Esophagus muscularis mucosa (tissue), 3 donors: ENCODE measurements at regions not wholly inside any gene's neighbourhood (a gene's known extent, or its start where the extent isn't known, plus 50 kb on each side); places are given as distances from the start of the nearest gene placed in this dataset.

ENCODE experiments used
- POLR2AphosphoS5 ChIP-seq, 2 donors: sonication (generic); formaldehyde crosslinking; IDR thresholded peaks; one replicate each; pipeline ENCODE4 v1.6.1; 2017; ENCODE audit warnings: antibody characterized with exemption in 2 of 2
- TF ChIP-seq, protein P1 (sequence below), 3 experiments: fragments of 200-600 bp in 2 of 3; fragments of 450-650 bp in 1 of 3; sonication (generic) in 2 of 3; IDR thresholded peaks; one replicate each; pipeline ENCODE4 v1.5.1; 2017 to 2019; ENCODE audit warnings: antibody characterized with exemption in 3 of 3, mild to moderate bottlenecking in 2 of 3, moderate library complexity in 1 of 3

DNA sequence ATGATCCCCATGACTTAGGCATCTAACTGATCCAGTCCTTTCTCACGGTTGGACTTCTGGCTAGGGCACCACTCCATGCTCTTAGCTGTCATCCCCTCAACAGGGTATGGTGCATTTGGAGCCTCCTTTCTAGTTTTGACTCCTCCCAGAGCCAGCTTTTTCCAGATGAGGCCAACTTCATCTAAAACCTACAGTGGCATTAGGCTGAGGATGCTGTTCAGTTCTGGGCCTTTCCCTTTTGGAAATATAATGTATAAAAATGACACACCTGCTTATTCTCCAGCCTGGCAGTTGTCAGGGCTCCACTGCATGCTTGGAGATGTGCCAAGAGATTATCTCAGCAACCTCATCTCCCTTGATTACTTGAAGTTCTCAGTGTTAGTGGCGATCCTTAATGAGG is 239.7 kb downstream of the EMP1 start:
- TF ChIP-seq, protein P1, sequence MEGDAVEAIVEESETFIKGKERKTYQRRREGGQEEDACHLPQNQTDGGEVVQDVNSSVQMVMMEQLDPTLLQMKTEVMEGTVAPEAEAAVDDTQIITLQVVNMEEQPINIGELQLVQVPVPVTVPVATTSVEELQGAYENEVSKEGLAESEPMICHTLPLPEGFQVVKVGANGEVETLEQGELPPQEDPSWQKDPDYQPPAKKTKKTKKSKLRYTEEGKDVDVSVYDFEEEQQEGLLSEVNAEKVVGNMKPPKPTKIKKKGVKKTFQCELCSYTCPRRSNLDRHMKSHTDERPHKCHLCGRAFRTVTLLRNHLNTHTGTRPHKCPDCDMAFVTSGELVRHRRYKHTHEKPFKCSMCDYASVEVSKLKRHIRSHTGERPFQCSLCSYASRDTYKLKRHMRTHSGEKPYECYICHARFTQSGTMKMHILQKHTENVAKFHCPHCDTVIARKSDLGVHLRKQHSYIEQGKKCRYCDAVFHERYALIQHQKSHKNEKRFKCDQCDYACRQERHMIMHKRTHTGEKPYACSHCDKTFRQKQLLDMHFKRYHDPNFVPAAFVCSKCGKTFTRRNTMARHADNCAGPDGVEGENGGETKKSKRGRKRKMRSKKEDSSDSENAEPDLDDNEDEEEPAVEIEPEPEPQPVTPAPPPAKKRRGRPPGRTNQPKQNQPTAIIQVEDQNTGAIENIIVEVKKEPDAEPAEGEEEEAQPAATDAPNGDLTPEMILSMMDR (IDR thresholded peaks at IDR 0.05), result no peak
- TF ChIP-seq POLR2AphosphoS5 (IDR thresholded peaks at IDR 0.05), result no peak
